HUES64 (cell line): ENCODE measurements at regions not wholly inside any gene's neighbourhood (a gene's known extent, or its start where the extent isn't known, plus 50 kb on each side); places are given as distances from the start of the nearest gene placed in this dataset.
"Not testable (repeated sequence)": the region's sequence is repeated elsewhere in the genome, so short reads cannot be mapped to it uniquely, and the experiment has no call there.

ENCODE experiments used
- H3K27ac ChIP-seq: 2 replicates; pipeline ENCODE4 v1.7.0; 2013; ENCODE audit warnings: low read depth, low read length, inconsistent platforms
- H3K27me3 ChIP-seq: 2 replicates; pipeline ENCODE4 v1.6.1; 2013; ENCODE audit warnings: mild to moderate bottlenecking, low read length; ENCODE audit not compliant: insufficient read depth
- H3K36me3 ChIP-seq: 2 replicates; pipeline ENCODE4 v1.6.1; 2013; ENCODE audit warnings: mild to moderate bottlenecking, low read length; ENCODE audit not compliant: insufficient read depth
- H3K4me1 ChIP-seq: 2 replicates; pipeline ENCODE4 v1.6.1; 2013; ENCODE audit warnings: mild to moderate bottlenecking, low read length, moderate library complexity; ENCODE audit not compliant: insufficient read depth
- H3K4me3 ChIP-seq: 2 replicates; pipeline ENCODE4 v1.5.1; 2013; ENCODE audit warnings: mild to moderate bottlenecking, low read length, moderate library complexity
- H3K9ac ChIP-seq: 2 replicates; pipeline ENCODE4 v1.6.1; 2013; ENCODE audit warnings: mild to moderate bottlenecking, low read depth, low read length
- H3K9me3 ChIP-seq: 2 replicates; pipeline ENCODE4 v1.6.1; 2013; ENCODE audit warnings: low read depth, low read length; ENCODE audit not compliant: insufficient read depth
- WGBS: fragments of 150-250, 120-280 bp; methylation state at CpG from one replicate; pipeline ENCODE4 v1.1.7; 2013; ENCODE audit warnings: missing lambda C conversion rate; 5-methylcytosine and 5-hydroxymethylcytosine counted together

DNA sequence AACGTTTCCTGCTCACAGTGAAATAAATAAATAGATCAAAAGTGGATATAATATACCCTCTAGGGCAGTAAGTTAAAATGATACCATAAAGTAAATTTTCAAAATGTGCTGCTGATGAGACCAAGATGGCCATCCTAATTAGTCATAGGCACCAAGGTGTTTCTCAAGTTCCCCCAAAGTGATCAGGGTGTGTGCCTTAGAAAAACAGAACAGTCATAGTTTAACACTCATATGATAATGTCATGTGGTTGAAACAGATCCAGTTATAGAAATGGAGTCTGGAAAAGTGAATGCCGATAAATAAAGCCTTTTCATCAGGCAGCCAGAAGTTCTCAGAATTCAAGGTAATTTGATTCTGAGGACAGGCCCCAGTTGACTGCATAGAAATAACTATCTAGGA is 161.5 kb upstream of the CDKN2B start:
- Histone ChIP-seq H3K36me3 (no peaks in the 10 kb centered on the region), H3K4me3 (no peak overlapping the region), H3K27me3 (no peaks in the 10 kb centered on the region), H3K9ac (no peak overlapping the region), H3K27ac (no peak overlapping the region), H3K4me1 (no peaks in the 10 kb centered on the region), H3K9me3 (no peaks in the 10 kb centered on the region)
- 90% methylated on average over 1 of the region's 2 CpGs for WGBS

DNA sequence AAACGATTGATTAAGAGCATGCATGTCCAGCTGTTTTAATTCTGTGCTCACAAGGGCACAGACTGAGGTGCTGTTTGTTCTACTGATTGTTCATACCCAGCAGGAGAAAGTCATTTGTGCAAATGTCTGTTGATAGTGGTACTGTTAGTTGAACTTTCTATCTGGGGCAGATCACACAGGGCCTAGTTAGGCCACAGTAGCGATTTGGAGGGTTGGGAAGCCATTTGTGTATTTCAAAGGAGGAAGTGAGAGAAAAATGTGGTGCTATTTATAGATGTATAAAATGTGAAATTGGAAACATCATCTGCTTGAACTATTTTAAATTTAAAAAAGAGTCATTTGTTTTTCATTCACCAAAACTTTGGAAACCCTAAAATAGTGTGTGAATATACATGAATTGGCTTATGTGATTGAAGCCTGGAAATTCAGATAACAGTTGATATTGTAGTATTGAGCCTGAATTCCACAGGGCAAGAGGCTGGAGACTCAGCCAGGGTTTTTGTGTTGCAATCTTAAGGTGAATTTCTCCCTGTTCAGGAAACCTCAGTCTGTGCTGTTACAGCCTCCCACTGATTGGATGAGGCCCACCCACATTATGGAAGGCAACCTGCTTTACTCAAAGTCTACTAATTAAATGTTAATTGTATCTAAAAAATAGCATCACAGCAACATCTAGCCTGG is 162.0 kb upstream of the CDKN2B start:
- Histone ChIP-seq H3K9me3 (peaks cover under 1% of the 10 kb centered on the region; the same call in 1 of the 2 replicates), H3K27ac (no peak overlapping the region), H3K4me3 (no peak overlapping the region), H3K9ac (no peak overlapping the region), H3K4me1 (no peaks in the 10 kb centered on the region), H3K27me3 (no peaks in the 10 kb centered on the region), H3K36me3 (no peaks in the 10 kb centered on the region)
- WGBS = 91% methylated on average over 2 of the region's 2 CpGs

DNA sequence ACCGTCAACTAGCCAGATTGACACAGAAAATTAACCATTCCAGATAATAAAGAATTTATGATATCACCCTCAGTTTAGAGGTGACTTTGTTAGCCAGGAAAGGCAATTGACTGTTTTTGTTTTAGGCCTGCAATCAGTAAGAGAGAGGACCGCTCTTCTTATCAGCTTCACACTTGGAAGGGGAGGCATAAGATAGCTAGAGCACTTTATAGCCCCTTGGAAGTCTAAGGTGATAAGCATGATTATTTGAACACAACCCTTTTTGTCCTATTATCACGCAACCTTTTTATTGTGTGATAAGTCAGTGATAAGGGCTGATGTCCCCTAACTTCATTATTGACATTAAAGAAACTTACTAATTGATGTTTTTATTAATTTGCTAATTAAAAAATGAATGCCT is 162.6 kb upstream of the CDKN2B start:
- no peak overlapping the region for H3K27ac ChIP-seq
- H3K9me3 ChIP-seq = peaks cover 6% of the 10 kb centered on the region
- H3K27me3 ChIP-seq = no peaks in the 10 kb centered on the region
- H3K4me3 ChIP-seq = no peak overlapping the region
- no peaks in the 10 kb centered on the region for H3K4me1 ChIP-seq
- H3K9ac ChIP-seq = no peak overlapping the region
- 100% methylated on average over 2 of the region's 3 CpGs for WGBS
- no peaks in the 10 kb centered on the region for H3K36me3 ChIP-seq

DNA sequence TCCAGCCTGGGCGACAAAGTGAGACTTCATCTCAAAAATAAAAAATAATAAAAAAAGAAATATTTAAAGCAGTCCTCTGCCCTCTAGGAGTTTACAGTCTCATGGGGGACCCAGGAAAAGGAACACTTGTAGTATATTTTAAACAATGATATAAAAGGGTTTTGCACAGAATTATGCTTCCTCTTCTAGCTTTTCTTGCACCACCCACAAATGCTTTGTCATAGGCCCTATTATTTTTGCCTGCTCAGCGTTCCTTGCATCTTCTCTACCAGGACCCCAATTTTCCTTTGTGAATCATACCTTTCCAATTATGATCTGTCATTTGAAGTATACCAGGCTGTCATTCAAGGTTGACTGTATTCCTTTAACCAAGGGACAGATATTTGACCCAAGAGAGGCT is 164.8 kb upstream of the CDKN2B start:
- Histone ChIP-seq H3K27ac (no peak overlapping the region), H3K27me3 (no peaks in the 10 kb centered on the region), H3K9me3 (peaks cover 9% of the 10 kb centered on the region), H3K4me3 (no peak overlapping the region), H3K4me1 (no peaks in the 10 kb centered on the region), H3K9ac (no peak overlapping the region), H3K36me3 (no peaks in the 10 kb centered on the region)
- WGBS = 94% methylated on average over 1 of the region's 2 CpGs

DNA sequence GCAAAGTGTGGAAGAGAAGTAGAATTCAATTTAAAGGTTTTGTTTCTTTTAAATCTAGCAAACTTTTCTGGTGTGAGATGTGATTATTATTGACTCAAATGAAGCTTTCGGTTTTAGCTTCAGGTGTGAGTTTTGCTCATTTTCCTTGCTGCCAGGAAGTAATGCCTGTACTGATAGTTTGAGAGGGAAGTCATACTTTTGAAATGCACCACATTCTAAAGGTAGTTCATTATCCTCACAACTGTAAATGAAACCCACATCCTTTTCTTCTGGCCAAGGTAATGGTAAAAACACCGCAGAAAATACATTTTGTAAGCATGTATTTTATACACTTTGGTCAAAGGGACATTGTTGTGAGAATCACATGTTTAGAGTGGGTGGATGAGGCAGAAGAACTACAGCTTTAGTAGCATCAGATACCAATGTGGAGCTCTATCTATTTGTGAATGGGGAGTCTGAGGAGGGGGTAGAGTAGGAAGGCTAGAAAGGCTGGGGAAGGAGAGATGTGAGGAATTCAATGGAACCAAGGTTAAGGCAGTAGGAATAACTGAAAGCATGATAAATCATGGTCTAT is 167.0 kb upstream of the CDKN2B start:
- Histone ChIP-seq H3K4me1 (no peaks in the 10 kb centered on the region), H3K27ac (no peak overlapping the region), H3K9me3 (peaks cover 9% of the 10 kb centered on the region), H3K27me3 (no peaks in the 10 kb centered on the region), H3K36me3 (no peaks in the 10 kb centered on the region), H3K9ac (no peak overlapping the region), H3K4me3 (no peak overlapping the region)
- 95% methylated on average over 2 of the region's 2 CpGs for WGBS

DNA sequence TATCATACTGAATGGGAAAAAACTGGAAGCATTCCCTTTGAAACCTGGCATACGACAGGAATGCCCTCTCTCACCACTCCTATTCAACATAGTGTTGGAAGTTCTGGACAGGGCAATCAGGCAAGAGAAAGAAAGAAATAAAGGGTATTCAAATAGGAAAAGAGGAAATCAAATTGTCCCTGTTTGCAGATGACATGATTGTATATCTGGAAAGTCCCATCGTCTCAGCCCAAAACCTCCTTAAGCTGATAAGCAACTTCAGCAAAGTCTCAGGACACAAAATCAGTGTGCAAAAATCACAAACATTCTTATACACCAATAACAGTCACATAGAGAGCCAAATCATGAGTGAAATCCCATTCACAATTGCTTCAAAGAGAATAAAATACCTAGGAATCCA is 171.9 kb upstream of the CDKN2B start:
- H3K27ac ChIP-seq, H3K9ac ChIP-seq, H3K27me3 ChIP-seq, H3K36me3 ChIP-seq, H3K9me3 ChIP-seq, H3K4me3 ChIP-seq, H3K4me1 ChIP-seq: not testable (repeated sequence)
- 94% methylated on average over 1 of the region's 2 CpGs for WGBS

DNA sequence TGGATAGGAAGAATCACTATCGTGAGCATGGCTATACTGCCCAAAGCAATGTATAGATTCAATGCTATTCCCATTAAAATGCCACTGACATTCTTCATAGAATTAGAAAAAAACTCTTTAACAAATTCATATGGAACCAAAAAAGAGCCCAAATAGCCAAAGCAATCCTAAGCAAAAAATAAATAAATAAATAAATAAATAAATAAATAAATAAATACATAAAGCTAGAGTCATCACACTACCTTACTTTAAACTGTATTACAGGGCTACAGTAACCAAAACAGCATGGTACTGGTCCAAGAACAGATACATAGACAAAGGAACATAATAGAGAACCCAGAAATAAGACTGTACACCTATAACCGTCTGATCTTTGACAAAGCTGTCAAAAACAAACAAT is 180.4 kb upstream of the CDKN2B start:
- H3K36me3 ChIP-seq = no peaks in the 10 kb centered on the region
- H3K9me3 ChIP-seq = no peaks in the 10 kb centered on the region
- H3K4me3 ChIP-seq = no peak overlapping the region
- no peak overlapping the region for H3K27ac ChIP-seq
- WGBS = 96% methylated on average over 2 of the region's 2 CpGs
- H3K9ac ChIP-seq = no peak overlapping the region
- H3K4me1 ChIP-seq = no peaks in the 10 kb centered on the region
- H3K27me3 ChIP-seq = no peaks in the 10 kb centered on the region

DNA sequence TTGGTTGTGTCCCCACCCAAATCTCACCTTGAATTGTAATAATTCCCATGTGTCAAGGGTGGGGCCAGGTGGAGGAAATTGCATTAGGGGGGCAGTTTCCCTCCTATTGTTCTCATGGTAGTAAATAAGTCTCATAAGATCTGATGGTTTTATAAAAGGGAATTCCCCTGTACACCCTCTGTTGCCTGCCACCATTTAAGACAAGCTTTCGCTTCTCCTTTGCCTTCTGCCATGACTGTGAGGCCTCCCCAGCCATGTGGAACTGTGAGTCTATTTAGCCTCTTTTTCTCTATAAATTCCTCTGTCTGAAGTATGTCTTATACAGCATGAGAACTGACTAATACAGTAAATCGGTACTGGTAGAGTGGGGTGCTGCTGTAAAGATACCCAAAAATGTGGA is 187.9 kb upstream of the CDKN2B start:
- WGBS = 95% methylated on average over 2 of the region's 2 CpGs
- H3K9me3 ChIP-seq, H3K9ac ChIP-seq, H3K27me3 ChIP-seq, H3K27ac ChIP-seq, H3K4me1 ChIP-seq, H3K4me3 ChIP-seq, H3K36me3 ChIP-seq: not testable (repeated sequence)

DNA sequence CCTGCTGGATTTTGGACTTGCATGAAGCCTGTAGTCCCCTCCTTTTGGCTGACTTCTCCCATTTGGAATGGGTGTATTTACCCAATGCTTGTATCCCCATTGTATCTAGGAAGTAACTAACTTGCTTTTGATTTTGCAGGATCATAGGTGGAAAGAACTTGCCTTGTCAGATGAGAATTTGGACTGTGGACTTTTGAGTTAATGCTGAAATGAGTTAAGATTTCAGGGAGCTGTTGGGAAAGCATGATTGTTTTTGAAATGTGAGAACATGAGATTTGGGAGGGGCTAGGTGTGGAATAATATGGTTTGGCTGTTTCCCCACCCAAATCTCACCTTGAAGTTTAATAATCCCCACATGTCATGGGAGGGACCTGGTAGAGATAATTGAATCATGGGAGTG is 189.6 kb upstream of the CDKN2B start:
- H3K9ac ChIP-seq = no peak overlapping the region
- no peak overlapping the region for H3K27ac ChIP-seq
- no peaks in the 10 kb centered on the region for H3K4me1 ChIP-seq
- peaks cover 6% of the 10 kb centered on the region for H3K9me3 ChIP-seq
- H3K4me3 ChIP-seq = no peak overlapping the region
- H3K27me3 ChIP-seq = no peaks in the 10 kb centered on the region
- no peaks in the 10 kb centered on the region for H3K36me3 ChIP-seq

DNA sequence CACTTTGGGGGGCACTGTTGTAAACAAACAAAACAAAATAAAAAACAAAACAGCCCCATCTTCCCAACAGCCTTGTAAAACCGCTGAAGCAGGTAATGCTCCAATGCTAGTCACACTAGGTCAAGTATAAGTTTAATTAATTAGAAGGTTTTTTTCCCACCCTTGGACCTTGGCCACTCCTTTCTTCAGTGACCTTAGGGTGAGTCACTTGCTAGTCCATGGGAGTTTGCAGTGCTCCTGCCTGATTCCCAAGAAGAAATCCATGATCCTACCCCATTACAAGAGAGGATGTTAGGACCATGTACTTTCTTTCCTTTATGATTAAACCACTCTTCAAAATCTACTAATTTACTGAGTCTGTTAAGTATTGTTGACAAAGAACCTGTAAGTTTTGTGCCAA is 192.2 kb upstream of the CDKN2B start:
- H3K9ac ChIP-seq = no peak overlapping the region
- 60% methylated on average over 1 of the region's 1 CpG for WGBS
- H3K36me3 ChIP-seq = no peaks in the 10 kb centered on the region
- H3K4me1 ChIP-seq = no peaks in the 10 kb centered on the region
- H3K27me3 ChIP-seq = no peaks in the 10 kb centered on the region
- H3K9me3 ChIP-seq = peaks cover 6% of the 10 kb centered on the region
- H3K27ac ChIP-seq = no peak overlapping the region
- H3K4me3 ChIP-seq = no peak overlapping the region

DNA sequence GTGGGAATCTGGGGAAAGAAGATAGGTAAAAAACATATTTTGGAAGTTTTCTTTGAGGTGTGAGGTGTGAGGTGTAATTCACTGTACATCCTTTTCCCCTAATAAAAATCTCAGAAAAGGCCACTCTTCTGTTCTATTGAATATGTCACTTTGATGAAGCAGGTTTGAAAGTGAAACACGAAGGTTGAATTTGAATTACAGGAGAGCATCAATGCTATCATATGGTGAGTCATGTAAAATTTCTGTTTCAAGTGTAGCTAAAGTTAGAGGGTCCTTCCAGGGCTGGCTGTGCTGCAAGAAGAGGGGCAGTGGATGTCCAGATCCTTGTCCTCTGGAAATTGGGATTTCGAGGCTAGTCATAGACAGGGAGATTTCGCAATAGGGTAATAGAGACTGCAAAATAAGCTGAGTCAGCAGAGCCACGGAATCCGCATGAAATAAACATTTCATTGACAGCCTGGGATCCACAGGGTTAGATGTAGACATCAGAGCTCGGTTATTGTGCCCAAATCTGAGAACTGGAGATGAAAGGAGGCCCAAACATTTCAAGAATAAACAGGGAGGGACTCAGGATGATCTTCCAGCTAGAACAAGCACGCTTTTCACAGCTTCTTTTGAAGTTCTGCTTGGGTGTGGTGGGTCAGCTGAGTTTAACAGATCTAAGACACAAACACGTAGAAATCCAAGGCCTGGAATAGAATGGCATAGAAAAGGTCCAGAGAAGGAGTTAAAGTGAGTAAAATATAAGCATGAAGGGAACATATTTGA is 194.4 kb upstream of the CDKN2B start:
- no peaks in the 10 kb centered on the region for H3K36me3 ChIP-seq
- WGBS = 87% methylated on average over 8 of the region's 8 CpGs
- H3K9me3 ChIP-seq = no peaks in the 10 kb centered on the region
- H3K4me3 ChIP-seq = no peak overlapping the region
- no peak overlapping the region for H3K9ac ChIP-seq
- no peaks in the 10 kb centered on the region for H3K27me3 ChIP-seq
- no peak overlapping the region for H3K27ac ChIP-seq
- no peaks in the 10 kb centered on the region for H3K4me1 ChIP-seq
